Ishikawa (cell line): ENCODE measurements at regions not wholly inside any gene's neighbourhood (a gene's known extent, or its start where the extent isn't known, plus 50 kb on each side); places are given as distances from the start of the nearest gene placed in this dataset.
A peak's percentile ranks its signal among the peaks of the same experiment; 100 is the strongest.

Source experiments
- CEBPB ChIP-seq: IDR thresholded peaks from 2 replicates; pipeline ENCODE4 v1.6.1; 2012
- CREB1 ChIP-seq: IDR thresholded peaks from 2 replicates; pipeline ENCODE4 v1.6.1; 2012; ENCODE audit warnings: low read depth
- EGR1 ChIP-seq: IDR thresholded peaks from 2 replicates; pipeline ENCODE4 v1.6.1; 2012
- EP300 ChIP-seq: IDR thresholded peaks from 2 replicates; pipeline ENCODE4 v1.6.1; 2012; ENCODE audit warnings: borderline replicate concordance
- FOXM1 ChIP-seq: IDR thresholded peaks from 2 replicates; pipeline ENCODE4 v1.6.1; 2012; ENCODE audit warnings: low read depth, borderline replicate concordance
- NFIC ChIP-seq: IDR thresholded peaks from 2 replicates; pipeline ENCODE4 v1.6.1; 2012
- RAD21 ChIP-seq: IDR thresholded peaks from 2 replicates; pipeline ENCODE4 v1.6.1; 2012; ENCODE audit warnings: low read depth
- REST ChIP-seq: IDR thresholded peaks from 2 replicates; pipeline ENCODE4 v1.6.1; 2012; ENCODE audit warnings: low read depth, mild to moderate bottlenecking
- TAF1 ChIP-seq: IDR thresholded peaks from 2 replicates; pipeline ENCODE4 v1.6.1; 2012; ENCODE audit warnings: low read depth, mild to moderate bottlenecking
- TCF12 ChIP-seq: IDR thresholded peaks from 2 replicates; pipeline ENCODE4 v1.6.1; 2012; ENCODE audit warnings: low read depth
- TEAD4 ChIP-seq: IDR thresholded peaks from 2 replicates; pipeline ENCODE4 v1.6.1; 2012
- YY1 ChIP-seq: IDR thresholded peaks from 2 replicates; pipeline ENCODE4 v1.6.1; 2012; ENCODE audit warnings: low read depth
- ZBTB7A ChIP-seq: IDR thresholded peaks from 2 replicates; pipeline ENCODE4 v1.6.1; 2012; ENCODE audit warnings: low read depth
- TF ChIP-seq, protein P1 (sequence below): IDR thresholded peaks from 2 replicates; pipeline ENCODE4 v1.6.1; 2012
- TF ChIP-seq, protein P2 (sequence below): IDR thresholded peaks from 2 replicates; pipeline ENCODE4 v1.6.1; 2012

DNA sequence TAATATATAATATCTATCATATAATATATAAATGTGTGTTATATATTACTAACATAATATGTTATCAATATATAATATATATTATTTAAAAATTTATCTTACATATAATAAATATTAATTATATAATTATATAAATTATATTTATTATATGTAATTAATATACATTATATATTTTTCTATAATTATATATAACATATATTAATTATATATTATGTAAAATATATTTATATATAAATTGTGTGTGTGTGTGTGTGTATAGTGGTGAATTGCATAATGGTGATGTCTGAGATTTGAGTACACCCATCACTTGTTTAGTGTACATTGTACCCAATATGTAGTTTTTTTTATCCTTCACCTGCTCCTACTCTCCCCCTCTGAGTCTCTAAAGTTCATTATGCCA is 205.9 kb upstream of the KCNG1 start:
- TF ChIP-seq RAD21 (no peak), EGR1 (no peak), REST (no peak), CREB1 (no peak), CEBPB (no peak), NFIC (no peak), TAF1 (no peak), ZBTB7A (no peak), TEAD4 (no peak), YY1 (no peak)
- TF ChIP-seq, protein P1, sequence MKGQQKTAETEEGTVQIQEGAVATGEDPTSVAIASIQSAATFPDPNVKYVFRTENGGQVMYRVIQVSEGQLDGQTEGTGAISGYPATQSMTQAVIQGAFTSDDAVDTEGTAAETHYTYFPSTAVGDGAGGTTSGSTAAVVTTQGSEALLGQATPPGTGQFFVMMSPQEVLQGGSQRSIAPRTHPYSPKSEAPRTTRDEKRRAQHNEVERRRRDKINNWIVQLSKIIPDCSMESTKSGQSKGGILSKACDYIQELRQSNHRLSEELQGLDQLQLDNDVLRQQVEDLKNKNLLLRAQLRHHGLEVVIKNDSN = no peak

DNA sequence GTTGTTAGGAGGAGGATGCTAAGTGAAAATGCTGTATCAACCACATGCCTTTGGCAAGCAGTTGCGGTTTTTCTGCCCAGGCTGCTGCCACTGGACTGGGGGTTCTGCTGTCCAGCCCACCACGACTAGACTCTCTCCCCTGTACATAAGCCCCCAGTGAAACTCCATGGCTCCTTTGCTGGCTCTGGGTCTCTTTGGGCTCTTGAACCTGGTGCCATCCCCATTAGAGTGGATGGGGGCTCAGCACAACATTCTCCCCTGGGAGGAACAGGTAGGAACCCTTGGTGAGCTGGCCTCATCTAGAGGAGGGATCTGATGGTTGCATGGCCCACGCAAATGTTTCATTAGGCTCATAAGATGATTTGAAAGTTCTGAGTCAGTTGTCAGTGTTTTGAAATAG is 204.8 kb upstream of the KCNG1 start:
- no peak for TF ChIP-seq TAF1
- no peak for TF ChIP-seq REST
- no peak for TF ChIP-seq FOXM1
- no peak for TF ChIP-seq ZBTB7A
- TF ChIP-seq EP300 = no peak
- TF ChIP-seq TEAD4 = no peak
- no peak for TF ChIP-seq YY1
- no peak for TF ChIP-seq CEBPB
- TF ChIP-seq NFIC = no peak
- TF ChIP-seq, protein P1 = no peak
- TF ChIP-seq, protein P2, sequence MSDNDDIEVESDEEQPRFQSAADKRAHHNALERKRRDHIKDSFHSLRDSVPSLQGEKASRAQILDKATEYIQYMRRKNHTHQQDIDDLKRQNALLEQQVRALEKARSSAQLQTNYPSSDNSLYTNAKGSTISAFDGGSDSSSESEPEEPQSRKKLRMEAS = no peak

GRCh38 chr20:51223183-51223720 is 200.3 kb upstream of the KCNG1 start:
- no peak for TF ChIP-seq CEBPB
- TF ChIP-seq RAD21 = no peak
- no peak for TF ChIP-seq EGR1
- TF ChIP-seq, protein P1 = no peak
- no peak for TF ChIP-seq TAF1
- no peak for TF ChIP-seq NFIC
- TF ChIP-seq TEAD4 = no peak
- no peak for TF ChIP-seq YY1
- no peak for TF ChIP-seq FOXM1
- TF ChIP-seq CREB1 = no peak
- TF ChIP-seq, protein P2 = no peak
- no peak for TF ChIP-seq REST
- no peak for TF ChIP-seq EP300
- TF ChIP-seq ZBTB7A = no peak
- no peak for TF ChIP-seq TCF12

DNA sequence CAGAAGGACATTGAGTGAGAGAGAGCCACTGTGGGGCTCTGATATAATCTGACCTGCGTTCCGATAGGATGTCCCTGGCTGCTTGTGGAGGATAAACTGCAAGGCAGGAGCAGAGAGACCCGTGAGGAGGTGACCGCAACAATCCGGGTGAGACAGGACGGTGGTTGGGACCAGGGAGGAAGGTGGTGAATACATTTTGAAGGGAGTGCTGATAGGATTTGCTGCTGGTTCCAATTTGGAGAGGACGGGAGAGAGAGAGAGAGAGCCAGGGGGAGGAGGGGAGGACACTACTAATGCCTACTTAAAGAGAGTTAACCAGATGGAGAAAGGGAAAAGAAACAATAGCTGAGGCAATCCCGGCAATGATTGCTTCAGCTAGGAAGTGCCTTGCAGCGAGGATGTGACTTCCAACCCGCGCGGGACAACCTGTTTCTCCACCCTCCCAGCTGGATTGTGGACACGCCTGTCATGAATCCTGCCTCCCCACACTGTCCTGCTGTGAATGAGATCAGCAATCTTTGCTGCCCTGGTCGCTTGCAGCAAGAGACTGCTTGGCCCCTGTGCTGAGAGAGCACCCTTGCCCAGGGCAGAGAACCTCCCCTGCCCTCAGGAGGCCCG is 199.0 kb upstream of the KCNG1 start:
- TF ChIP-seq YY1 (no peak), EGR1 (no peak), TEAD4 (no peak), CEBPB (peak; percentile 47), TAF1 (no peak), TCF12 (no peak), RAD21 (no peak)
- TF ChIP-seq, protein P2 = no peak
